ENCODE measurements at regions not wholly inside any gene's neighbourhood (a gene's known extent, or its start where the extent isn't known, plus 50 kb on each side); places are given as distances from the start of the nearest gene placed in this dataset.

DNA sequence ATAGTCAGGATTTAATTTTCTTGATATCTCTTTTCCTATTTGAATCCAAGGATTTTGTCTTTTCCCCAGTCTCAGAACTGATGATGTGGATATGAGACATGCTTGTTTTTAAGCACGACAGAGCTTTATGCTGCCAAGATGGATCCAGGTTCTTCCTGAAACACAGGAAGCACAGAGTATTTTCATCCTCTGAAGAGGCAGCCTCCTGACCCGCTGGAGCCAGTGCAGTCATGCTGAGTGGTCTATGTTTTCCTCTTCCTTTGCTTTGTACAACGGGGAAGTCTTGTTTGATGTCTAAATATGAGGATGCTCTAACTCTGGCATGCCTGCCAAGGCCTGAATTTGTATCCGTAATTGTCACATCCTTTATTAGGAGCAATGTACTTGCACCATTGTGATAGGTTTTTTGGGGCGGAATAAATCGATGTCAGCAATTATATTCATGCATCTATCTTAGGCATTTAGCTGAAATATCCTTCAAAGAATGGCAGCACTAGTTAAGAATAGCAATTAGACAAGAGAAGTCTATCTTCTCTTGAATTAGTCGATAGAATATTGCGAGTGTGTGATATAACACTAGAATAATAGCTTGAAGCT, 407.1 kb upstream of the JAG1 start:
- ATAC-seq (no peak), DNase-seq (ENCODE audit: low spot score) (no peak)
- no peaks in the 10 kb centered on the region for H3K36me3 Mint-ChIP-seq
- no peaks in the 10 kb centered on the region for H3K4me1 Mint-ChIP-seq
- TF ChIP-seq TEAD1 (CRISPR knock-in tag; IDR thresholded peaks at IDR 0.05) (no peak), FOXK1 (CRISPR knock-in tag; IDR thresholded peaks at IDR 0.05) (no peak), GRHL2 (CRISPR knock-in tag; IDR thresholded peaks at IDR 0.05; ENCODE audit: insufficient replicate concordance, severe bottlenecking) (no peak), ZNF263 (CRISPR knock-in tag; IDR thresholded peaks at IDR 0.05; ENCODE audit: low read depth) (no peak), ESRRA (CRISPR knock-in tag; IDR thresholded peaks at IDR 0.05; ENCODE audit: borderline replicate concordance) (no peak), EMX1 (CRISPR knock-in tag; IDR thresholded peaks at IDR 0.05) (no peak), TEAD4 (CRISPR knock-in tag; IDR thresholded peaks at IDR 0.05) (no peak), SMAD3 (CRISPR knock-in tag; IDR thresholded peaks at IDR 0.05; ENCODE audit: borderline replicate concordance) (no peak), ETV6 (CRISPR knock-in tag; IDR thresholded peaks at IDR 0.05) (no peak), ZNF317 (CRISPR knock-in tag; IDR thresholded peaks at IDR 0.05; ENCODE audit: borderline replicate concordance, low read depth) (no peak), ZNF219 (CRISPR knock-in tag; IDR thresholded peaks at IDR 0.05; ENCODE audit: borderline replicate concordance) (no peak), NFE2L1 (CRISPR knock-in tag; IDR thresholded peaks at IDR 0.05) (no peak)
- TF ChIP-seq, protein P1, sequence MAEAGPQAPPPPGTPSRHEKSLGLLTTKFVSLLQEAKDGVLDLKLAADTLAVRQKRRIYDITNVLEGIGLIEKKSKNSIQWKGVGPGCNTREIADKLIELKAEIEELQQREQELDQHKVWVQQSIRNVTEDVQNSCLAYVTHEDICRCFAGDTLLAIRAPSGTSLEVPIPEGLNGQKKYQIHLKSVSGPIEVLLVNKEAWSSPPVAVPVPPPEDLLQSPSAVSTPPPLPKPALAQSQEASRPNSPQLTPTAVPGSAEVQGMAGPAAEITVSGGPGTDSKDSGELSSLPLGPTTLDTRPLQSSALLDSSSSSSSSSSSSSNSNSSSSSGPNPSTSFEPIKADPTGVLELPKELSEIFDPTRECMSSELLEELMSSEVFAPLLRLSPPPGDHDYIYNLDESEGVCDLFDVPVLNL (CRISPR knock-in tag; IDR thresholded peaks at IDR 0.05; ENCODE audit: borderline replicate concordance, low read depth) = no peak
- TF ChIP-seq, protein P2, sequence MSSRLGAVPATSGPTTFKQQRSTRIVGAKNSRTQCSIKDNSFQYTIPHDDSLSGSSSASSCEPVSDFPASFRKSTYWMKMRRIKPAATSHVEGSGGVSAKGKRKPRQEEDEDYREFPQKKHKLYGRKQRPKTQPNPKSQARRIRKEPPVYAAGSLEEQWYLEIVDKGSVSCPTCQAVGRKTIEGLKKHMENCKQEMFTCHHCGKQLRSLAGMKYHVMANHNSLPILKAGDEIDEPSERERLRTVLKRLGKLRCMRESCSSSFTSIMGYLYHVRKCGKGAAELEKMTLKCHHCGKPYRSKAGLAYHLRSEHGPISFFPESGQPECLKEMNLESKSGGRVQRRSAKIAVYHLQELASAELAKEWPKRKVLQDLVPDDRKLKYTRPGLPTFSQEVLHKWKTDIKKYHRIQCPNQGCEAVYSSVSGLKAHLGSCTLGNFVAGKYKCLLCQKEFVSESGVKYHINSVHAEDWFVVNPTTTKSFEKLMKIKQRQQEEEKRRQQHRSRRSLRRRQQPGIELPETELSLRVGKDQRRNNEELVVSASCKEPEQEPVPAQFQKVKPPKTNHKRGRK (CRISPR knock-in tag; IDR thresholded peaks at IDR 0.05; ENCODE audit: borderline replicate concordance) = no peak
- TF ChIP-seq, protein P3, sequence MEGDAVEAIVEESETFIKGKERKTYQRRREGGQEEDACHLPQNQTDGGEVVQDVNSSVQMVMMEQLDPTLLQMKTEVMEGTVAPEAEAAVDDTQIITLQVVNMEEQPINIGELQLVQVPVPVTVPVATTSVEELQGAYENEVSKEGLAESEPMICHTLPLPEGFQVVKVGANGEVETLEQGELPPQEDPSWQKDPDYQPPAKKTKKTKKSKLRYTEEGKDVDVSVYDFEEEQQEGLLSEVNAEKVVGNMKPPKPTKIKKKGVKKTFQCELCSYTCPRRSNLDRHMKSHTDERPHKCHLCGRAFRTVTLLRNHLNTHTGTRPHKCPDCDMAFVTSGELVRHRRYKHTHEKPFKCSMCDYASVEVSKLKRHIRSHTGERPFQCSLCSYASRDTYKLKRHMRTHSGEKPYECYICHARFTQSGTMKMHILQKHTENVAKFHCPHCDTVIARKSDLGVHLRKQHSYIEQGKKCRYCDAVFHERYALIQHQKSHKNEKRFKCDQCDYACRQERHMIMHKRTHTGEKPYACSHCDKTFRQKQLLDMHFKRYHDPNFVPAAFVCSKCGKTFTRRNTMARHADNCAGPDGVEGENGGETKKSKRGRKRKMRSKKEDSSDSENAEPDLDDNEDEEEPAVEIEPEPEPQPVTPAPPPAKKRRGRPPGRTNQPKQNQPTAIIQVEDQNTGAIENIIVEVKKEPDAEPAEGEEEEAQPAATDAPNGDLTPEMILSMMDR (IDR thresholded peaks at IDR 0.05) = no peak
- H3K27ac Mint-ChIP-seq = no peak overlapping the region
- H3K27me3 Mint-ChIP-seq (ENCODE audit: low read depth) = no peaks in the 10 kb centered on the region; the same call in 1 of the 2 replicates
- H3K4me3 Mint-ChIP-seq = no peak overlapping the region
- ChIA-PET POLR2A (no interaction called here), CTCF (no interaction called here)
- H3K9me3 Mint-ChIP-seq = no peaks in the 10 kb centered on the region

DNA sequence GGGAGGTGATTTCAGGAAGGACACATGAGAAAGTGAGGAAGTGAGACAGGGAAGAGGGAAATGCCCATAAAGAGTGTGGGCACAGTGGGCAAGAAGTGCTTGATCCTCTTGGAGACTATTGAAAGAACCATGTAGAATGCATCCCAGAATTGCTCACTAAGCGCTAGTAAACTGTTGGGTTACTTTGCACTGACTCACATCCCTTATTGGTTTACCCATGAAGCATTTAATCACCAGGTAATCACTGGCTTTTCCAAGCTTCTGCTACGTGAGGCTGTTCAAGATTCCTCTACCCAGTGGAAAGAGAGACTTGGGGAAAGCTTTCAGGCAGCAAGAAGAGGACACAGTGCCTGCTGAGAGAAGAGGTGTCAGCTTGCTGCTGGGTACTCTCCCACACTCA, 410.0 kb upstream of the JAG1 start:
- Mint-ChIP-seq H3K4me3 (no peak overlapping the region), H3K27me3 (ENCODE audit: low read depth) (no peaks in the 10 kb centered on the region; the same call in 1 of the 2 replicates), H3K9me3 (peaks cover 7% of the 10 kb centered on the region), H3K27ac (no peak overlapping the region), H3K4me1 (0 out of 2 replicates have a peak, but pooled peaks cover 4% of the 10 kb centered on the region), H3K36me3 (no peaks in the 10 kb centered on the region)
- DNase-seq (ENCODE audit: low spot score) (no peak), ATAC-seq (no peak)
- ChIA-PET POLR2A (no interaction called here), CTCF (no interaction called here)
- TF ChIP-seq OVOL2 (CRISPR knock-in tag; IDR thresholded peaks at IDR 0.05; ENCODE audit: borderline replicate concordance) (no peak), ETV6 (CRISPR knock-in tag; IDR thresholded peaks at IDR 0.05) (no peak), ZNF232 (CRISPR knock-in tag; IDR thresholded peaks at IDR 0.05) (no peak), MYBL2 (CRISPR knock-in tag; IDR thresholded peaks at IDR 0.05) (no peak), JAZF1 (CRISPR knock-in tag; IDR thresholded peaks at IDR 0.05) (no peak), NR1H2 (CRISPR knock-in tag; IDR thresholded peaks at IDR 0.05) (no peak), KAT7 (CRISPR knock-in tag; IDR thresholded peaks at IDR 0.05; ENCODE audit: borderline replicate concordance) (no peak), ZNF138 (CRISPR knock-in tag; conservative IDR thresholded peaks at IDR 0.05) (no peak), CREB1 (CRISPR knock-in tag; IDR thresholded peaks at IDR 0.05) (no peak), CBFB (CRISPR knock-in tag; IDR thresholded peaks at IDR 0.05; ENCODE audit: low read depth) (no peak), FOXK1 (CRISPR knock-in tag; IDR thresholded peaks at IDR 0.05) (no peak), NFE2L1 (CRISPR knock-in tag; IDR thresholded peaks at IDR 0.05) (no peak), NFATC4 (CRISPR knock-in tag; IDR thresholded peaks at IDR 0.05) (no peak)
- TF ChIP-seq, protein P1 (CRISPR knock-in tag; IDR thresholded peaks at IDR 0.05; ENCODE audit: borderline replicate concordance, low read depth) = no peak
- TF ChIP-seq, protein P4, sequence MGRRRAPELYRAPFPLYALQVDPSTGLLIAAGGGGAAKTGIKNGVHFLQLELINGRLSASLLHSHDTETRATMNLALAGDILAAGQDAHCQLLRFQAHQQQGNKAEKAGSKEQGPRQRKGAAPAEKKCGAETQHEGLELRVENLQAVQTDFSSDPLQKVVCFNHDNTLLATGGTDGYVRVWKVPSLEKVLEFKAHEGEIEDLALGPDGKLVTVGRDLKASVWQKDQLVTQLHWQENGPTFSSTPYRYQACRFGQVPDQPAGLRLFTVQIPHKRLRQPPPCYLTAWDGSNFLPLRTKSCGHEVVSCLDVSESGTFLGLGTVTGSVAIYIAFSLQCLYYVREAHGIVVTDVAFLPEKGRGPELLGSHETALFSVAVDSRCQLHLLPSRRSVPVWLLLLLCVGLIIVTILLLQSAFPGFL (CRISPR knock-in tag; IDR thresholded peaks at IDR 0.05; ENCODE audit: borderline replicate concordance) = no peak
- TF ChIP-seq, protein P5, sequence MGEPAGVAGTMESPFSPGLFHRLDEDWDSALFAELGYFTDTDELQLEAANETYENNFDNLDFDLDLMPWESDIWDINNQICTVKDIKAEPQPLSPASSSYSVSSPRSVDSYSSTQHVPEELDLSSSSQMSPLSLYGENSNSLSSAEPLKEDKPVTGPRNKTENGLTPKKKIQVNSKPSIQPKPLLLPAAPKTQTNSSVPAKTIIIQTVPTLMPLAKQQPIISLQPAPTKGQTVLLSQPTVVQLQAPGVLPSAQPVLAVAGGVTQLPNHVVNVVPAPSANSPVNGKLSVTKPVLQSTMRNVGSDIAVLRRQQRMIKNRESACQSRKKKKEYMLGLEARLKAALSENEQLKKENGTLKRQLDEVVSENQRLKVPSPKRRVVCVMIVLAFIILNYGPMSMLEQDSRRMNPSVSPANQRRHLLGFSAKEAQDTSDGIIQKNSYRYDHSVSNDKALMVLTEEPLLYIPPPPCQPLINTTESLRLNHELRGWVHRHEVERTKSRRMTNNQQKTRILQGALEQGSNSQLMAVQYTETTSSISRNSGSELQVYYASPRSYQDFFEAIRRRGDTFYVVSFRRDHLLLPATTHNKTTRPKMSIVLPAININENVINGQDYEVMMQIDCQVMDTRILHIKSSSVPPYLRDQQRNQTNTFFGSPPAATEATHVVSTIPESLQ (CRISPR knock-in tag; IDR thresholded peaks at IDR 0.05) = no peak
